Ovary (tissue), 7 donors: ENCODE measurements at regions not wholly inside any gene's neighbourhood (a gene's known extent, or its start where the extent isn't known, plus 50 kb on each side); places are given as distances from the start of the nearest gene placed in this dataset.

ENCODE experiments used
- DNase-seq, 5 donors: peaks; one replicate each; pipeline ENCODE4 v3.0.0-alpha.2; 2019 to 2020
- H3K27ac ChIP-seq, 2 donors: fragments of 200-600 bp; one replicate each; pipeline versions ENCODE4 v1.5.1 to v1.8.0; 2019 to 2022
- H3K27me3 ChIP-seq: fragments of 200-600 bp; one replicate; pipeline ENCODE4 v1.8.0; 2022
- H3K36me3 ChIP-seq: fragments of 200-600 bp; sonication (generic); one replicate; pipeline ENCODE4 v1.5.1; 2019
- H3K4me1 ChIP-seq: one replicate; pipeline ENCODE4 v1.8.1; 2013; ENCODE audit warnings: mild to moderate bottlenecking, moderate library complexity; ENCODE audit not compliant: insufficient read depth
- H3K4me3 ChIP-seq: fragments of 200-600 bp; sonication (generic); one replicate; pipeline ENCODE4 v1.5.1; 2017
- H3K9me3 ChIP-seq, 2 donors: fragments of 200-600 bp in 1 of 2; sonication (generic) in 1 of 2; one replicate each; pipeline versions ENCODE4 v1.5.1 to v1.8.1; 2013 to 2019; ENCODE audit warnings: mild to moderate bottlenecking in 1 of 2, moderate library complexity in 1 of 2
- CTCF ChIP-seq, 3 donors: fragments of 450-650 bp in 2 of 3; fragments of 200-600 bp in 1 of 3; IDR thresholded peaks; one replicate each; pipeline versions ENCODE4 v1.5.1 to v1.8.0; 2016 to 2022; ENCODE audit warnings: antibody characterized with exemption in 3 of 3, mild to moderate bottlenecking in 1 of 3
- EP300 ChIP-seq: sonication (generic); formaldehyde crosslinking; IDR thresholded peaks from one replicate; pipeline ENCODE4 v1.6.1; 2017; ENCODE audit warnings: antibody characterized with exemption
- POLR2A ChIP-seq: fragments of 450-650 bp; IDR thresholded peaks from one replicate; pipeline ENCODE4 v1.6.1; 2017; ENCODE audit warnings: antibody characterized with exemption, mild to moderate bottlenecking, moderate library complexity
- WGBS, 3 donors: extraction: QIAGEN DNeasy Blood & Tissue Kit in 1 of 3; methylation state at CpG; one replicate each; pipeline versions ENCODE4 v1.1.5 to v1.1.7; 2013 to 2017; 5-methylcytosine and 5-hydroxymethylcytosine counted together
- intact Hi-C, 4 donors: fragments of 100-400 bp; cut with DNase I; formaldehyde crosslinking; loops; one replicate each; pipeline versions ENCODE4 v1.11.0 to v1.15.1; 2022 to 2023
- donor health status: DM: no; HTN: no; CAD: no; lungs with moderate emphysema.
- donor health status: DM: no; HTN: no; CAD: no.
- donor health status: Bipolar disorder and iron deficiency.
- donor health status: DM: no; HTN: no; CAD: no.
- donor health status: DM: yes; HTN: yes; CAD: no.

GRCh38 chr16:5379954-5380353, 282.4 kb upstream of the EEF2KMT start:
- H3K27me3 ChIP-seq, result no peaks in the 10 kb centered on the region
- TF ChIP-seq EP300 (no peak), CTCF (IDR thresholded peaks at IDR 0.05) (no peak), POLR2A (no peak)
- H3K4me1 ChIP-seq, result no peaks in the 10 kb centered on the region
- no peaks in the 10 kb centered on the region for H3K9me3 ChIP-seq
- no peak overlapping the region for H3K4me3 ChIP-seq
- no peak for DNase-seq
- no peak overlapping the region for H3K27ac ChIP-seq
- intact Hi-C loops, result no loop called here
- 71 to 76% (median 76%) methylated on average over 10 of the region's 10 CpGs for WGBS, 3 donors
- H3K36me3 ChIP-seq, result no peaks in the 10 kb centered on the region

GRCh38 chr16:5378531-5378930, 280.9 kb upstream of the EEF2KMT start:
- Histone ChIP-seq H3K27me3 (no peaks in the 10 kb centered on the region), H3K9me3 (no peaks in the 10 kb centered on the region), H3K27ac (no peak overlapping the region), H3K4me1 (no peaks in the 10 kb centered on the region), H3K4me3 (no peak overlapping the region), H3K36me3 (no peaks in the 10 kb centered on the region)
- DNase-seq, result no peak
- TF ChIP-seq EP300 (no peak), CTCF (IDR thresholded peaks at IDR 0.05) (no peak), POLR2A (no peak)
- 71 to 86% (median 76%) methylated on average over 4 of the region's 4 CpGs for WGBS, 3 donors
- intact Hi-C loops, result no loop called here

GRCh38 chr16:5377280-5377898, 279.8 kb upstream of the EEF2KMT start:
- DNase-seq, result no peak
- Histone ChIP-seq H3K27ac (no peak overlapping the region), H3K4me3 (no peak overlapping the region), H3K9me3 (no peaks in the 10 kb centered on the region), H3K27me3 (no peaks in the 10 kb centered on the region), H3K4me1 (no peaks in the 10 kb centered on the region), H3K36me3 (no peaks in the 10 kb centered on the region)
- TF ChIP-seq POLR2A, result no peak
- TF ChIP-seq EP300, result no peak
- TF ChIP-seq CTCF (IDR thresholded peaks at IDR 0.05), result no peak
- WGBS, 3 donors, result 33 to 43% (median 35%) methylated on average over 10 of the region's 10 CpGs
- intact Hi-C loops, result no loop called here

- DNase-seq, result no peak
- no peak overlapping the region for H3K4me3 ChIP-seq
- no peaks in the 10 kb centered on the region for H3K4me1 ChIP-seq
- H3K9me3 ChIP-seq, result no peaks in the 10 kb centered on the region
- intact Hi-C loops, result no loop called here
- H3K27me3 ChIP-seq, result no peaks in the 10 kb centered on the region
- H3K36me3 ChIP-seq, result no peaks in the 10 kb centered on the region
- WGBS, 3 donors, result 55 to 69% (median 63%) methylated on average over 4 of the region's 4 CpGs
- H3K27ac ChIP-seq, result no peak overlapping the region
- no peak for TF ChIP-seq POLR2A
- TF ChIP-seq CTCF (IDR thresholded peaks at IDR 0.05), result no peak
- TF ChIP-seq EP300, result no peak
These were observed 276.6 kb upstream of the EEF2KMT start for GRCh38 chr16:5374184-5374583.
